HG02623 (cell line): ENCODE measurements at regions not wholly inside any gene's neighbourhood (a gene's known extent, or its start where the extent isn't known, plus 50 kb on each side); places are given as distances from the start of the nearest gene placed in this dataset.

Experiments used
- ATAC-seq: cut with Tn5 transposase; IDR thresholded peaks from one replicate; pipeline ENCODE4 v1.9.1; 2021; ENCODE audit warnings: moderate library complexity; ENCODE audit not compliant: unreplicated experiment

DNA sequence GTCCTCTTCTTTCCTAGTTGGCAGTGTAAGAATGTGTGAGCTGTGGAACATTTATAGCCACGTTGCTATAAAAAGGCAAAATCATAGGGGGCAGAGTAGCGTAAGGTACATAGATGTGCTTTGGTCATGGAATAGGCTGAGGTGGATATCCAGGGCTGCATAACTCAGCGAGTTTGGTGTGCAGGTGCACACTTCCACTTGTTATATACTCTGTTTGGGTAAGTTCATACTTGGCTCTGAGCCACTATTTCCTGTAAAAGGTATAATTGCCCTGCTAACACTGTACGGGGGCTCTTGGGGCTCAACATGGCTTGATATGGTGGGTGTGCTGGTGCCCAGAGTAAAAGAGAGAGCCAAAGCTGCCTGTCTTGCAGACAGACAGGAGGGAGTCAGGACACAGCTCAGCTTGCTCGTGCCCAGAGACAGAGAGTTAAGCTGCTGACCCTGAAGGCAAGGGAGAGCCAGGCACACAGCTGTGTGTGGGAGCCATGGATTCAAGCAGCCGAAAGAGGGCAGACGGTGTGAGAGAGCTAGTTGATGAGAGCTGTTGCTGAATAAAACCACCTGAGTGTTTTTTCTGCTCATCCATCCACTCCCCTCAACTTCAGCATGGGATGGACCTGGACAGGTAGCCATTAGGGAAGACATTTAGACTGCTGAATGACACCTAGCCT is 126.7 kb downstream of the DKK1 start:
- ATAC-seq, result no peak

GRCh38 chr10:52442576-52442975 is 128.5 kb downstream of the DKK1 start:
- no peak for ATAC-seq

DNA sequence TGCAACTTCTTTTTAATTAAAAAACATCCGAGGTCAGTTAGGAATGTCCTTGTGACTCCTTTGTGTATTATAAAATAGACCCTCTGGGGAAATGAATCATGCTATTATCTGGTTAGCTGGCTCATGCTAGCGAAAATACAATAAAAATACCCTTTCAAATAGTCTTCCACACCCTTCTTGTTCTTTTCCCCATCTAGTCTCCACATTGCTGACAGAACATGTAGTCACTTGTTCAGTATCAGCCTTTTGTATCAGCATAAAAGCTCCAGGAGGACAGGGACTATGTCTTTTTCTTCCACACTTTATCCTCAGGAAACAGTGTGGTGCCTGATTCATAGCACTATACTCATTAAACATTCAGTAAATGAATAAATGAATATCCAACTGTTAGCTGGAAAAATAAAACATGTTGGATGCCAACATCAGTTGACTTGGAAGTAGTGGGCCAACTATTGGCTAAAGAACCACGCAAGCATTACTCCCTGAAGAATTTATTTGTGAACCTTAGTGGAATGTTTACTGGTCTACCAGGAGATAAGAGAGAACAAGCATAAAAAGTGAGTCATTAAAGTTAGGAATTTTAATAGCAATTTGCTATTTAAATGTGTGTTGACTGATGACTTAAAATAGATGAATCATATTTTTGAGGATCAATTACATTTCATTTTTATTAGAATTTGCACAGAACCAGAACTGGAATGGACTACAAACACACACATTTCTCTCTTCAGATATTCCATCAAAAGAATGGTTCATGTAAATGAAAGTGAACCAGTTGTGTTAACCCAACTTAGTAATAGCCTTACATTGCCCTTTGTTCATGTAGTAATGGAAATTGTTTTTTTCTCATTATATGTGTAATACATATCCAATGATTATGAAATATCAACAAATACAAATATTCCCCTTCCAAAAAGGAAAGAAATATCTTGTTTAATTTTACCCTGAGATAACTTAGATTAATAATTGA is 129.6 kb downstream of the DKK1 start:
- no peak for ATAC-seq

DNA sequence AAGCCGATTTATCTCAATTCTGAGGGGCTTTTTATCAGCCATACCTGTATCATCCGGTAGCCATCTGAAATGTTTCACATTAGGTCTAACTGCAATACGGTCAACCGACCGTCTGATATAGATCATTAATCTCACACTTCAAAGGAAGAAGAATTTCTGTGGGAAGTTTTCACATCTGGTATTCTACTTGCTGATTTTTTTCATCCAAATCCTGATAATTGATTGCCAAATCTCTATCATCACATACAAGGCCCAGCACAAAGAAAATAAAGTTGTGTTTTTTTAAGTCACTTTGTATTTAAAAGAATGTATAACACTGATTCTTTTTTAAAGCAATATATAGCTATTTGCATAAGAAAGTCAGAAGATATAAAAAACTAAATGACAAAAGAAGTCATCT is 132.3 kb downstream of the DKK1 start:
- ATAC-seq, result no peak

- ATAC-seq, result no peak
Observed at GRCh38 chr10:52447931-52448353, 133.9 kb downstream of the DKK1 start.

DNA sequence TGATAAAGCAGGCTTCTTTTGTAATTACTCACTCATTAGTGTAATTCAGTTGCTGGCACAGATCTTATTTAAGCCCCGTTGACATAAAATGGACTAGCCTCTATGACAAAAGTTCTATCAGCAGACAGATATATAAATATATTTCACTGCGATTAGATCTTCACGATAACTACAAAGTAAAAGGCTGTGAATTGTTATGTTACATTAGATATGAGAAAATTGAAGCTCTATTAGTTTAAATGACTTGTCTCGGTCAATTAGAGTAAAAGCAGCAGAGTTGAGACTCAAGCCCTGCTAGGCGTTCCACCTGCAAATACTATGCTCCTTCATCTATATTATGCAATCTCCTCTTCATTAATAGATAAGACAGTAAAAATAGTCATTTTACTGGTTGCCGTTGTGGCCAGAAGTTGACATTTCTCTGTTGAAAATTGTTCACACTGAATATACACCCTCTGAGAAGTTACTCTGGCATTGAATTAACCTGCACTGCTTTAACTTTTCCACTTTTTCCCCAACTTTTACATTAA is 136.7 kb downstream of the DKK1 start:
- no peak for ATAC-seq

- no peak for ATAC-seq
Observed at GRCh38 chr10:52451817-52452216, 137.7 kb downstream of the DKK1 start.

- ATAC-seq, result no peak
Observed at GRCh38 chr10:52452600-52453493, 138.8 kb downstream of the DKK1 start.

- ATAC-seq, result no peak
Observed at GRCh38 chr10:52453501-52453900, 139.4 kb downstream of the DKK1 start.

DNA sequence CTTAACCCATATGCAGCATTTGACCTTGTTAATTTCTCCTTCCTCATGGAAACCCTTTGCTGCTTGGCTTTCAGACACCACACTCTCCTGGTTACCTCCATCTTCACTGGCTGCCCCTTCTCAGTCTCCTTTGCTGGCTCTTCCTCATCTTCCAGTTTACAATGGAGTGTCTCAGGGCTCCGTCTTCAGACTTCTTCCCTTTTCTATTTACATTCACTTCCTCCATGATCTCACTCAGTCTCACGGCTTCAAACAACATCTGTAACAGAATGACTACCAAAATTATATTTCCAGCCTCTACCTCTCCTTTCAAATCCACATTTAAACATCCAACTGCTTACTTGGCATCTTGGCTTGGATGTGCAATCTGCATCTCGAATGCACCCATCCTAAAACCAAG is 140.4 kb downstream of the DKK1 start:
- ATAC-seq, result no peak

DNA sequence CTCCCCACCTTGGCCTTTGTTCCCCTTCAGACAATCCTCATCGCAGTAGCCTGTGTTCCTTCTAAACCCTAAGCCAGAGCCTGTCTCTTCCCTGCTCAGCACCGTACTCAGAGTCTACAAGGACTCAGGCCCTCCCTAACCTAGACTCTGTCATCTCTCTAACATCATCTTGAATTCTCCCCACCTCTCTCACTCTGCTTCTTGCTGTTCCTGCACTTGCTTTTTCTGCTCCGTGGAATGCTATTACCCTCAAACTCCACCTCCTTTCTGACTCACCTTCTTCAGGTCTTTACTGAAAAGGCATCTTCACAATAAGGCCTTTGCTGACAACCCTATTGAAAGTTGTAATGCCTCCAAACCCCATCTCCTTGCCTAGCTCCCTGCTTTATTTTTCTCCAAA is 141.0 kb downstream of the DKK1 start:
- no peak for ATAC-seq

GRCh38 chr10:52459097-52459496 is 145.0 kb downstream of the DKK1 start:
- no peak for ATAC-seq

GRCh38 chr10:52463826-52464225 is 149.7 kb downstream of the DKK1 start:
- ATAC-seq, result no peak

DNA sequence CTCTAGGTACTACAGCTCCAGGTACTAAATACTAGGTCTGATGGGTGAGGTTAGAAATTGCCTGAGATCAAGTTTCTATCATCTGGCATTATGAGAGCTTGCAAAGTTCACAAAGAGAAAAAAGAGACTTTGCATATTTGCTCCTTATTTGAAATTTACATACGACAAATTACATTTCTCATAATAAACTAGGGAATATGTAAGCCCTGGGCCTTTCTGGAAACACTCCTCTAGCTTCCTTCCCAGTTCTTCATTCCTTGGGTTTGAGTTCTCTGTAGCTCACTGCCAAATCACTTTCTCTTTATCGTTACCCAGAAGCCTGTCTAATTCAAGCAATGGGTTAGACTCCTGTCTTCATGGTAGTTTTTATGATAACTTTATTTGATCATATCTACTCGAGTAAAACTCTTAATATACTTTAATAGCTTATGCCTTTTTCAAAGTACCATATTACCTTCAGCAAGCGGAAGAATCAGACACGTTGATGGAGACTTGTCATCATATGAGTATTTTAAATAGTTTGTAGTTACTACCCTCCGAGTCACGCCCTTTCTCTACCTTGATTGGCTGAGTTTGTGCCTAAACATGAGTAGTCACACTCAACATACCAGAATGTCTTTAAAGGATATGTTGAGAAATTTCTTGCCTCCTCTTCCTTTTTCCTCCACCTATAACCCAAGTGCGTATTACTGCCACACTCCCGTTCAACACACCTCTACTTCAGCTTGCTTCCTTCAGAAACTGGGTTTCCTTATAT is 150.5 kb downstream of the DKK1 start:
- ATAC-seq, result no peak

DNA sequence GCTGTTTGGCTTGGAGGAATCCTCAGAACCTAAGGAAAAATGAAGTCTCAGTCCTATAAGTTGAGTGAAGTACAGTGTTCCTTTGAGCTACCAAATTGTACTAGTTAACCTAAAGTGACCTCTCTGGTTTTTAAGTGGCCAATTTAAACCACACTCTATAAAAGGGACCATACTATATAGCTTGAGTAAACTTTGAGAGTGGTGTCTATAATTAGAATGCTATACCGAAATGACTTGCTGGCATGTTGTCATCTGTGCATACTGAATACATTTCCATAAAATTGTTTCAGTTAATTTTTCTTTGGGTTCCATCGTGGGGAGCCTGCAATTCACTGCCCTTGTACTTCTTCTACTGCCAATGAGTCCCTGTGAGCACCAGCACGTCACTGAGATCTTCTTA is 151.1 kb downstream of the DKK1 start:
- ATAC-seq, result no peak

GRCh38 chr10:52466464-52466863 is 152.4 kb downstream of the DKK1 start:
- ATAC-seq, result peak; percentile 36

- no peak for ATAC-seq
Observed at GRCh38 chr10:52469970-52470705, 156.1 kb downstream of the DKK1 start.

DNA sequence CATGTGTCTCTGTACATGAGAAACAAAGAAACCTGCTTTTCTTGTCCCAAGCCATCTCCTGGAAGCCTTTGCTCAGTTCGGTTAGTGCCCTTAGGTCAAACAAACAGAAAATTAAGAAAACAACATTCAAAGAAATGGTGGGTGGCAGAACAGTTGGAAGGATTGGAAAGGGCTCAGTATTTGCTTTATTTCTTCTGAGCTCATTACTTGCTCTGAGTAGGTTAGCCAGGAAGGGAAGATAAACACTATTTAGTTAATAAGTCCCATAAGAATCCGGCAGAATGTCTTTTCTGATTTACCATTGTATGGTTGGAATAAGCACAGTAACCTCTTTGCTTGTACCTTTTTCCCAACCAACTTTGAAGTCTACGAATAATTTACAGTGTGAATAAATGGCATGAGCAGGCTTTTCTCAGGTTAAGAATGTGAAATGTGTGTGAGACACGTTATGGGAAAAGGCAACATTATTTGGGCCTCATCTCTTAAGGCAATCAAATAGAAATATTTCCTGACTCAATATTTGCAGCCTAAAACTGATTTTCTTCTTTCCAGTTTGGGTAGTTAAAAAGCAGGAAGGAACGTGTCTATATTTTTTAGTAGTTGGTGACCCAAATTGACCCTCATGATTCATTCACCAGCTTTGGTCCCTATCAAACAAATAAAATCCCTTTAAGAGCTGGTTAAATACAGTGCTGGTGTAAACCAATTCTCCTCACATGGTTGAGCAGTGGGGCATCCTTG is 158.5 kb downstream of the DKK1 start:
- ATAC-seq, result no peak

DNA sequence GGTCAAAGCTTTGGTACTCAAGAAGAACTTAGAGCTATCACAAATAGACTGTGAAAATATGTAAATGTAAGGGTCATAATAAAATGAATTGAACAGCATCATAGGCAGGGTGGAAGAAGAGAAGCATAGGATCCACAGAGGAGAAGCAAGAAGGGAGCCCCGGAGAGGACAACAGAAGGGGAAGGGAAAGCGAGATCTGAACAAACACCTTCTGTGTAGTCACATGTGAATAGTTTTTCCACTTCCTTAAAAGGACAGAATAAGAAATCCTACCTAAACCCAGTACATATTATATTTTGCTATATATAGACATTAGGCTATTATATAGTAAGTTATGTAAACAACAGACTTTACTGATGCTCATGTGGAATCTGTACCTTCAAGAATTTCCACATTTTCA is 160.2 kb downstream of the DKK1 start:
- ATAC-seq, result peak; percentile 46
